HepG2 (cell line): ENCODE measurements at regions not wholly inside any gene's neighbourhood (a gene's known extent, or its start where the extent isn't known, plus 50 kb on each side); places are given as distances from the start of the nearest gene placed in this dataset.

Source experiments
- ATAC-seq: fragments of 200-7000 bp; cut with Tn5 transposase; 3 replicates; pipeline ENCODE4 v1.9.1; 2020; ENCODE audit warnings: mild to moderate bottlenecking, moderate library complexity
- BruUV-seq: library from RNA; stranded (reverse); fragments of 400-500 nt; replicated peaks from 2 replicates; lab custom pipeline; 2021; lab: Mats Ljungman, UMichigan
- CTCF ChIA-PET: fragments of 300-600 bp; formaldehyde crosslinking; extraction: SDS; loops from one replicate; lab custom pipeline; 2021; ENCODE audit warnings: low total read pairs, inconsistent platforms, low intra/inter-chr PET ratio; lab: Yijun Ruan, JAX
- POLR2A ChIA-PET: fragments of 350-600 bp; sonication (Branson Sonifier 250); formaldehyde crosslinking; loops from one replicate; lab custom pipeline; 2020; ENCODE audit warnings: antibody characterized with exemption, inconsistent platforms; lab: Yijun Ruan, JAX
- DNase-seq: peaks from one replicate; pipeline ENCODE4 v3.0.0-alpha.2; 2015; ENCODE audit warnings: low spot score
- FAIRE-seq: peaks from 3 replicates; lab custom pipeline; 2011; peaks lifted over from hg19 to GRCh38; lab: Jason Lieb, UNC
- H2AFZ ChIP-seq: one replicate; pipeline ENCODE4 v1.6.1; 2011; ENCODE audit warnings: low read length, inconsistent platforms
- H3K27ac ChIP-seq: fragments of 300-600 bp; 3 replicates; pipeline ENCODE4 v1.8.0; 2011; ENCODE audit warnings: mixed run types, mild to moderate bottlenecking, mixed read lengths, low read length, inconsistent platforms; ENCODE audit not compliant: insufficient read depth; ENCODE audit errors: extremely low read length
- H3K27me3 ChIP-seq, 2 experiments: fragments of 200-600 bp in 1 of 2; 2 replicates in 1 of 2; 3 replicates in 1 of 2; pipeline versions ENCODE4 v1.6.0 to v1.8.0; 2011; ENCODE audit warnings: low read length in 2 of 2, mild to moderate bottlenecking in 2 of 2, moderate library complexity in 2 of 2, inconsistent platforms in 1 of 2; ENCODE audit not compliant: insufficient read depth in 2 of 2, control insufficient read depth in 1 of 2
- H3K36me3 ChIP-seq, 2 experiments: fragments of 200-600 bp in 1 of 2; replicated peaks in 1 of 2; 2 replicates in 1 of 2; 3 replicates in 1 of 2; pipeline versions ENCODE4 v1.5.1 to v1.8.0; 2011; ENCODE audit warnings: low read length in 2 of 2, inconsistent platforms in 1 of 2; ENCODE audit not compliant: insufficient read depth in 2 of 2, control insufficient read depth in 1 of 2
- H3K4me1 ChIP-seq: 2 replicates; pipeline ENCODE4 v1.5.1; 2012; ENCODE audit warnings: low read length, inconsistent platforms; ENCODE audit not compliant: insufficient read depth
- H3K4me2 ChIP-seq: 2 replicates; pipeline ENCODE4 v1.6.0; 2011; ENCODE audit warnings: low read depth, low read length, inconsistent platforms
- H3K4me3 ChIP-seq, 3 experiments: fragments of 200-600 bp in 1 of 3; sonication (generic), shearing (Covaris generic) in 1 of 3; replicated peaks in 1 of 3; 2 replicates each; pipeline ENCODE4 v1.5.1; 2011 to 2016; ENCODE audit warnings: low read length in 3 of 3, inconsistent platforms in 2 of 3, low read depth in 2 of 3, mild to moderate bottlenecking in 2 of 3, control low read depth in 1 of 3, mixed read lengths in 1 of 3; ENCODE audit not compliant: insufficient read depth in 1 of 3
- H3K79me2 ChIP-seq: one replicate; pipeline ENCODE4 v1.6.1; 2011; ENCODE audit warnings: low read length, inconsistent platforms; ENCODE audit not compliant: insufficient read depth
- H3K9ac ChIP-seq: 2 replicates; pipeline ENCODE4 v1.6.0; 2011; ENCODE audit warnings: mild to moderate bottlenecking, low read depth, low read length, inconsistent platforms; ENCODE audit not compliant: insufficient read depth
- H3K9me3 ChIP-seq: 2 replicates; pipeline ENCODE4 v1.5.1; 2012; ENCODE audit warnings: mild to moderate bottlenecking, low read length
- H4K20me1 ChIP-seq: 2 replicates; pipeline ENCODE4 v1.6.0; 2011; ENCODE audit warnings: inconsistent platforms, mild to moderate bottlenecking, low read length, moderate library complexity; ENCODE audit not compliant: insufficient read depth
- KLF9 ChIP-seq: IDR thresholded peaks from 2 replicates; pipeline ENCODE4 v1.6.1; 2016; ENCODE audit warnings: low read depth
- NCOA5 ChIP-seq: sonication (generic); formaldehyde crosslinking; IDR thresholded peaks from 2 replicates; pipeline ENCODE4 v1.4.0; 2020; ENCODE audit warnings: missing genetic modification reagents
- NFE2L1 ChIP-seq: sonication (generic); formaldehyde crosslinking; IDR thresholded peaks from 2 replicates; pipeline ENCODE4 v1.4.0; 2020; ENCODE audit warnings: missing genetic modification reagents, mild to moderate bottlenecking, borderline replicate concordance
- TARDBP ChIP-seq: sonication (generic); formaldehyde crosslinking; IDR thresholded peaks from 2 replicates; pipeline ENCODE4 v1.8.0; 2022; ENCODE audit warnings: mild to moderate bottlenecking, missing genetic modification reagents
- ZEB1 ChIP-seq: IDR thresholded peaks from 2 replicates; pipeline ENCODE4 v1.6.1; 2012; ENCODE audit warnings: mild to moderate bottlenecking, low read depth, inconsistent platforms; ENCODE audit not compliant: insufficient replicate concordance
- ZNF18 ChIP-seq: sonication (generic); formaldehyde crosslinking; IDR thresholded peaks from 2 replicates; pipeline ENCODE4 v1.8.0; 2022; ENCODE audit warnings: mild to moderate bottlenecking, missing genetic modification reagents; ENCODE audit not compliant: insufficient replicate concordance
- ZNF451 ChIP-seq: sonication (generic); formaldehyde crosslinking; IDR thresholded peaks from 2 replicates; pipeline ENCODE4 v1.5.0; 2020; ENCODE audit warnings: mild to moderate bottlenecking, missing genetic modification reagents
- WGBS: methylation state at CpG from one replicate; pipeline ENCODE4 v1.1.6; 2017; ENCODE audit warnings: low lambda C conversion rate; 5-methylcytosine and 5-hydroxymethylcytosine counted together
- in situ Hi-C: cut with HindIII; loops from 2 replicates; pipeline ENCODE4 v1.10.0; 2017; ENCODE audit warnings: low pct_unique_long_range_greater_than_20kb; ENCODE audit not compliant: extremely low pct_ligation_motif_present
- intact Hi-C: fragments of 100-400 bp; cut with micrococcal nuclease; formaldehyde crosslinking; loops from one replicate; pipeline ENCODE4 v1.10.0; 2022; ENCODE audit not compliant: unreplicated experiment

GRCh38 chrX:69104756-69105434 lies 60.4 kb downstream of the PJA1 start (continued):
- TF ChIP-seq ZNF18 (CRISPR knock-in tag): no peak

GRCh38 chrX:69103539-69103938 lies 61.7 kb downstream of the PJA1 start:
- in situ Hi-C loops: no loop called here
- Histone ChIP-seq H3K4me2 (no peak overlapping the region), H3K4me3 (no peak overlapping the region), H3K27me3 (no peaks in the 10 kb centered on the region), H4K20me1 (no peaks in the 10 kb centered on the region), H2AFZ (no peak overlapping the region), H3K9me3 (no peaks in the 10 kb centered on the region), H3K4me1 (no peaks in the 10 kb centered on the region), H3K9ac (no peak overlapping the region), H3K36me3 (no peaks in the 10 kb centered on the region), H3K27ac (no peak overlapping the region), H3K79me2 (no peaks in the 10 kb centered on the region)
- FAIRE-seq (no peak), ATAC-seq (no peak), DNase-seq (no peak)
- WGBS: 49% methylated on average over 5 of the region's 5 CpGs
- intact Hi-C loops: no loop called here
- CTCF ChIA-PET: no interaction called here
- BruUV-seq: no TSS peak
- TF ChIP-seq NFE2L1 (CRISPR knock-in tag) (no peak), NCOA5 (no peak), ZNF451 (CRISPR knock-in tag) (no peak), TARDBP (CRISPR knock-in tag) (no peak), KLF9 (CRISPR knock-in tag) (no peak), ZEB1 (no peak)
- POLR2A ChIA-PET: no interaction called here
